Loucy (cell line): ENCODE measurements at regions not wholly inside any gene's neighbourhood (a gene's known extent, or its start where the extent isn't known, plus 50 kb on each side); places are given as distances from the start of the nearest gene placed in this dataset.

Experiments
- CTCF ChIP-seq: fragments of 200-600 bp; sonication (generic); conservative IDR thresholded peaks from 2 replicates; pipeline ENCODE4 v1.5.1; 2014; ENCODE audit warnings: mild to moderate bottlenecking, antibody characterized with exemption, low read length
- EZH2phosphoT487 ChIP-seq: fragments of 200-600 bp; IDR thresholded peaks from 2 replicates; pipeline ENCODE4 v1.6.1; 2018; ENCODE audit warnings: antibody characterized with exemption, mild to moderate bottlenecking, moderate library complexity, borderline replicate concordance

GRCh38 chr10:75287697-75288096 lies 51.9 kb upstream of the COMTD1 start:
- TF ChIP-seq EZH2phosphoT487 (no peak), CTCF (no peak)
